ENCODE measurements at regions not wholly inside any gene's neighbourhood (a gene's known extent, or its start where the extent isn't known, plus 50 kb on each side); places are given as distances from the start of the nearest gene placed in this dataset.

DNA sequence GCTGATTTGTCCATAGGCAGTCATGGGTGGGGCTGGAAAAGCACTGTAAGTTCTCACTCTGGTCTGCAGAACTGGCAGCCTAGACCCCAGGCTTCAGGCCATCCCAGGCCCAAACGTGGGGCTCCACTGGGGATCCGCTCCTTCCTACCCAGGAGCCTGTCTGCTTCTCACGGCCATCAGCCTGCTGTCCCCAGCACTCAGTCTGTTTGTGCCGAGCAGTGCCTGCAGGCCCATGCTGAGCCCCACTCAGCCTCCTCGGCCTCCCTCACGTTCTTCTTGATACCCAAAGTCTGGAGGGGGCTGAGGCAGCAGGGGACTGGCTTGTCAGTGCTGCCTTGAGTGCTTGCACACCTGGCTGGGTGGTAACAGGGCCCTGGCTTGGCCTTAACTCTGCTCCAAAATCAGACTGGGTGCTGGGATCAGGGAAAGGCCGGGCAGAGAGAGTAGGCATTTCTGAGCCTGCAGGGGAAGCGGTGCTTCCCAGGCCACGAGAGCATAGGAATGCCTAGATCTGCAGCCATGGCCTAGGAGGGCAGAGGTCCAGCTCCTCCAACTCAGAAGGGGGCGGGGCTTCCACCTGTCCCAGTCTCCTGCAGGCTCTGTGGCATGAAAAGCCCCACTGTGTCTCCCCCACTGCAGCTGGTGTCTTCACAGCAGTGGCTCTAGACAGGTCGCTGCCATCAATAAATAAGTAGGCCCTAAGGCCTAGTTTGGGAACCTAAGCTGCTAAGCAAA lies 772.4 kb upstream of the FBXO33 start:
- TF ChIP-seq, protein P1, sequence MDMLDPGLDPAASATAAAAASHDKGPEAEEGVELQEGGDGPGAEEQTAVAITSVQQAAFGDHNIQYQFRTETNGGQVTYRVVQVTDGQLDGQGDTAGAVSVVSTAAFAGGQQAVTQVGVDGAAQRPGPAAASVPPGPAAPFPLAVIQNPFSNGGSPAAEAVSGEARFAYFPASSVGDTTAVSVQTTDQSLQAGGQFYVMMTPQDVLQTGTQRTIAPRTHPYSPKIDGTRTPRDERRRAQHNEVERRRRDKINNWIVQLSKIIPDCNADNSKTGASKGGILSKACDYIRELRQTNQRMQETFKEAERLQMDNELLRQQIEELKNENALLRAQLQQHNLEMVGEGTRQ (IDR thresholded peaks at IDR 0.05): no peak
- TF ChIP-seq, protein P2, sequence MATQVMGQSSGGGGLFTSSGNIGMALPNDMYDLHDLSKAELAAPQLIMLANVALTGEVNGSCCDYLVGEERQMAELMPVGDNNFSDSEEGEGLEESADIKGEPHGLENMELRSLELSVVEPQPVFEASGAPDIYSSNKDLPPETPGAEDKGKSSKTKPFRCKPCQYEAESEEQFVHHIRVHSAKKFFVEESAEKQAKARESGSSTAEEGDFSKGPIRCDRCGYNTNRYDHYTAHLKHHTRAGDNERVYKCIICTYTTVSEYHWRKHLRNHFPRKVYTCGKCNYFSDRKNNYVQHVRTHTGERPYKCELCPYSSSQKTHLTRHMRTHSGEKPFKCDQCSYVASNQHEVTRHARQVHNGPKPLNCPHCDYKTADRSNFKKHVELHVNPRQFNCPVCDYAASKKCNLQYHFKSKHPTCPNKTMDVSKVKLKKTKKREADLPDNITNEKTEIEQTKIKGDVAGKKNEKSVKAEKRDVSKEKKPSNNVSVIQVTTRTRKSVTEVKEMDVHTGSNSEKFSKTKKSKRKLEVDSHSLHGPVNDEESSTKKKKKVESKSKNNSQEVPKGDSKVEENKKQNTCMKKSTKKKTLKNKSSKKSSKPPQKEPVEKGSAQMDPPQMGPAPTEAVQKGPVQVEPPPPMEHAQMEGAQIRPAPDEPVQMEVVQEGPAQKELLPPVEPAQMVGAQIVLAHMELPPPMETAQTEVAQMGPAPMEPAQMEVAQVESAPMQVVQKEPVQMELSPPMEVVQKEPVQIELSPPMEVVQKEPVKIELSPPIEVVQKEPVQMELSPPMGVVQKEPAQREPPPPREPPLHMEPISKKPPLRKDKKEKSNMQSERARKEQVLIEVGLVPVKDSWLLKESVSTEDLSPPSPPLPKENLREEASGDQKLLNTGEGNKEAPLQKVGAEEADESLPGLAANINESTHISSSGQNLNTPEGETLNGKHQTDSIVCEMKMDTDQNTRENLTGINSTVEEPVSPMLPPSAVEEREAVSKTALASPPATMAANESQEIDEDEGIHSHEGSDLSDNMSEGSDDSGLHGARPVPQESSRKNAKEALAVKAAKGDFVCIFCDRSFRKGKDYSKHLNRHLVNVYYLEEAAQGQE (IDR thresholded peaks at IDR 0.05): no peak
- TF ChIP-seq MAFK (IDR thresholded peaks at IDR 0.05; ENCODE audit: partially characterized antibody): no peak
- TF ChIP-seq, protein P3, sequence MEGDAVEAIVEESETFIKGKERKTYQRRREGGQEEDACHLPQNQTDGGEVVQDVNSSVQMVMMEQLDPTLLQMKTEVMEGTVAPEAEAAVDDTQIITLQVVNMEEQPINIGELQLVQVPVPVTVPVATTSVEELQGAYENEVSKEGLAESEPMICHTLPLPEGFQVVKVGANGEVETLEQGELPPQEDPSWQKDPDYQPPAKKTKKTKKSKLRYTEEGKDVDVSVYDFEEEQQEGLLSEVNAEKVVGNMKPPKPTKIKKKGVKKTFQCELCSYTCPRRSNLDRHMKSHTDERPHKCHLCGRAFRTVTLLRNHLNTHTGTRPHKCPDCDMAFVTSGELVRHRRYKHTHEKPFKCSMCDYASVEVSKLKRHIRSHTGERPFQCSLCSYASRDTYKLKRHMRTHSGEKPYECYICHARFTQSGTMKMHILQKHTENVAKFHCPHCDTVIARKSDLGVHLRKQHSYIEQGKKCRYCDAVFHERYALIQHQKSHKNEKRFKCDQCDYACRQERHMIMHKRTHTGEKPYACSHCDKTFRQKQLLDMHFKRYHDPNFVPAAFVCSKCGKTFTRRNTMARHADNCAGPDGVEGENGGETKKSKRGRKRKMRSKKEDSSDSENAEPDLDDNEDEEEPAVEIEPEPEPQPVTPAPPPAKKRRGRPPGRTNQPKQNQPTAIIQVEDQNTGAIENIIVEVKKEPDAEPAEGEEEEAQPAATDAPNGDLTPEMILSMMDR (IDR thresholded peaks at IDR 0.05): no peak
- TF ChIP-seq, protein P4, sequence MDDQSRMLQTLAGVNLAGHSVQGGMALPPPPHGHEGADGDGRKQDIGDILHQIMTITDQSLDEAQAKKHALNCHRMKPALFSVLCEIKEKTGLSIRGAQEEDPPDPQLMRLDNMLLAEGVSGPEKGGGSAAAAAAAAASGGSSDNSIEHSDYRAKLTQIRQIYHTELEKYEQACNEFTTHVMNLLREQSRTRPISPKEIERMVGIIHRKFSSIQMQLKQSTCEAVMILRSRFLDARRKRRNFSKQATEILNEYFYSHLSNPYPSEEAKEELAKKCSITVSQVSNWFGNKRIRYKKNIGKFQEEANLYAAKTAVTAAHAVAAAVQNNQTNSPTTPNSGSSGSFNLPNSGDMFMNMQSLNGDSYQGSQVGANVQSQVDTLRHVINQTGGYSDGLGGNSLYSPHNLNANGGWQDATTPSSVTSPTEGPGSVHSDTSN (IDR thresholded peaks at IDR 0.05): no peak
- TF ChIP-seq CBX2 (IDR thresholded peaks at IDR 0.05; ENCODE audit: borderline replicate concordance, low read depth): no peak

Measured in A549 (cell line).